EH (cell line): ENCODE measurements at regions not wholly inside any gene's neighbourhood (a gene's known extent, or its start where the extent isn't known, plus 50 kb on each side); places are given as distances from the start of the nearest gene placed in this dataset.

ENCODE experiments used
- DNase-seq: peaks from one replicate; pipeline ENCODE4 v3.0.0-alpha.2; 2015; ENCODE audit warnings: low read depth

GRCh38 chr2:71791501-71792135, 338.3 kb downstream of the DYSF start:
- no peak for DNase-seq

DNA sequence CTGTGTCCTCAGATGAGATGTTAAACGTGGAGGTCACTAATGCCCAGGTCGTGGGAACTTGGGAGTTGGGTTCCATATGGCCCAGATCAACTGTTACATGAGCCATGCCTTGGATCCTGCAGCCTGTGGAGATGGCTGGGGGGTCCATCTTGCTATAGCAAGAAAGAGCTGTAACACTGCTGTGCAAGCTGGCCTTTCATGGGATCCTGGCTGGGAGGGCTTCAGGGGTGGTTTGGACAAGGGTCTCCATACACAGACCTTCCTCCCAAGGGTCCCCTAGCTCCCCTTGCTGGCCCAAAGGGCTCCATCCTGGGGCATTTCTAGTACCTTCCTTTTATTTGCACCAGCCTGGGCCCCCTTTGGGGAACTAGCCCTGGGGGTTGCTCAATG, 337.7 kb downstream of the DYSF start:
- no peak for DNase-seq

GRCh38 chr2:71790226-71791060, 337.1 kb downstream of the DYSF start:
- DNase-seq, result no peak

DNA sequence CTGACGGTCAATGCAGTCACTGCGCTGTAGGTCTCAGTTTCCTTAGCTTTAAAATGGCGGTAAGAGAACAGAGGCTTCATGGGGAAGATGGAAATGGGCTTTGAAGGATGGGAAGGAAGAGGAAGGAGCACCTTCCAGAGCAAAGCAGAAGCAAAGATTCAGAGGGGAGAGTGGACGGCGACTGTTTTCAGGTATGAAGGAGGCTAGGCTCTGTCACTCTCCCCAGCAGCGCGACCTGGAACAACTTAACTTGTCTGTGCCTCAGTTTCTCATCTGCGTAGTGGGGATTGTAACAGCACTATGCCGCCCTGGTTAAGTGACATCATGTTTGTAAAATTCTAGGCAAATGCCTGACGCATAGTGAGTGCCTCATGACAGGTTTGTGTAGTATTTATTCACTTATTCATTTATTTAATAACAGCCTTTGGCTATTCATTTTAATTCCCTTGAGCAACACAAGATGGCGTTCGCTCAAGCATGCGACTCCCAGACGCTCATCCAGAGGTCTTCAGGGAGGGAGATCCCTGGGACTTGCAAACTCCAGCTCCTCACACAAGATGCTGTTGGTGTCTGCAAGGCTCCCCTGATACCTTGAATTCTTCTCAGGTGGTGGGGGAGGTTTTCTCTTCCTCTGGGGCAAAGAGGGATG, 336.3 kb downstream of the DYSF start:
- DNase-seq, result peak; percentile 49

DNA sequence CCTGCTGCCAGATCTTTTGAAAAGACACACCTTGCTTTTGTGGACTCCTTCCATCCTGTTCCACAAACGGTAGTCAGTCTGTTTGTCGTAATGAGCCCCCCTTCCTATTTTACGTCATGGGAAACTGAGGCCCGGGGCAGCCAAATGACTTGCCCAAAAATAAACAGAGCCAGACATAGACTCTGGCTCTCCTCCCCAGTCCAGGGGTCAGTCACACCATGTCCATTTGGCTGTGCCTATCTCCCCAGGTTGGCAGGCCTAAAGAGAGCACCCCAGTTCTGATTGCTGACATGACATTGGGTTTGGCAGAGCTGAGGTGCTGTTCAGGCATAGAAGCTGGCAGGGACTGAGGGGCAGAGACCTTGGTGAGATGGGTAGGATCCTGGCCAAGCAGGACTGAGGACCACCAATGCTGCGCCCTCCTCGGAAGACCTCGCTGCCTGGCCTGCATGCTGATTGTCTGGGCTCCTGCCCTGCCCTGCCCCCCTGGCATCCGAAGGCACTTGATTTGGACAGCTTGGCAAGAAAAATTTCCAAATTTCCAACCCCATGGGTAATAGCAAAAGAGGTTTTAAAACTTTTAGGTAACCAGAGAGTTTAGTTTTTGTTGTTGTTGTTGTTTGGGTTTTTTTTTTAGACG, 335.4 kb downstream of the DYSF start:
- no peak for DNase-seq

DNA sequence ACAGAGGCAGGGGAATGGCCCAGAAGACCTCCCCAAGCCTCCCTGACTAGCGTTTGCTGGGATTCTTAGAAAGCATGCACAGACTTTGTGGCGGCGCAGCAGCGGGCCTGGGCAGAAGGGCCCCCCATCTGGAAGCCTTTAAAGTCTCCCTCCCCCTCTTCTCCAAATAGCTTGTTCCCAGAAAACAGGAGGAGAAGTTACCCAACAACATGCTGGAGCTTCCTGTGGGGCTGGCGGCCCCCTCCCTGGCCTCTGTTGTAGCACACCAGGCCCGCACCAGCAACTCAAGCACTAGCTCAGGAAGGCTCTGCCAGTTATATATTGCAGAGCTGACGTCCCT, 334.8 kb downstream of the DYSF start:
- peak; percentile 27 for DNase-seq

- DNase-seq, result peak; percentile 80
Observed at GRCh38 chr2:71787476-71788185, 334.3 kb downstream of the DYSF start.

GRCh38 chr2:71787108-71787415, 333.7 kb downstream of the DYSF start:
- DNase-seq, result no peak

DNA sequence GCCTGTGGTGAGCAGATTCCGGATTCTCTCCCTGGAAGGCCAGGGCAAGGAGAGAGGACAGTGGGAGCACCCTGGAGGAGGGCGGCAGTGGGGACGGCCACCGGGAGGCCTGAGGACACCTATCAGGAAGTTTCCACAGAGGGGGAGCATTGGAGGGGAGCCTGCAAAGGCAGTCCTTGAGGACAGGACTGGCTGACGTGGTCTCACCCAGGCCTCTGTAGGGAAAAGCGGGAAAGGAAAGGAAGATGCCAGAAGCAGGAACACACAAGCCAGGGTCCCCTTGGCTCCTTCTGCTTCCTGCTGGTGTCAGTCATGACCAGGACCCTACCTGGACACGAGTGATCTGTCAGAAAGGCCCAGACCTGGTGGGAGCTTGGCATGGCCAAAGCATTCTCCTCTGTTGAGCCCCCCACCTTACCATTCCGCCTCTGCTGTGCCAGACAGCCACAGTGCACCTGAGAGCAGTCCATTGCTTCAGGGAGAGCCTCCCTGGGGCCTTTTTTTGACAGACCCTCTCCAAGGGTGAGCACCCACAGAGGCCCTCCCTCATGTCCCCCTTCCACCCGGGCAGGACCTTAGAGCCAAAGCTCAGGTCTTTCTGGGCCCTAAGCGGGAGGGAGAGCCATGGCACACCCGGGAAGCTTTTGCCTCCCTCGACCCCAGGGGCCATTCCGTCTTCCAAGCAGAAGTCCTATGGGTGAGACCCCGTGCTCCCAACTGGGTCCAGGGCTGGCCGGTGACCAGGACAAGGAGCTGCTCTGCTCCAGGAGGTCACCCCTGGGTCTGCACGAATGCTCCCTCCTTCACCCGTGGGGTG, 333.1 kb downstream of the DYSF start:
- no peak for DNase-seq

DNA sequence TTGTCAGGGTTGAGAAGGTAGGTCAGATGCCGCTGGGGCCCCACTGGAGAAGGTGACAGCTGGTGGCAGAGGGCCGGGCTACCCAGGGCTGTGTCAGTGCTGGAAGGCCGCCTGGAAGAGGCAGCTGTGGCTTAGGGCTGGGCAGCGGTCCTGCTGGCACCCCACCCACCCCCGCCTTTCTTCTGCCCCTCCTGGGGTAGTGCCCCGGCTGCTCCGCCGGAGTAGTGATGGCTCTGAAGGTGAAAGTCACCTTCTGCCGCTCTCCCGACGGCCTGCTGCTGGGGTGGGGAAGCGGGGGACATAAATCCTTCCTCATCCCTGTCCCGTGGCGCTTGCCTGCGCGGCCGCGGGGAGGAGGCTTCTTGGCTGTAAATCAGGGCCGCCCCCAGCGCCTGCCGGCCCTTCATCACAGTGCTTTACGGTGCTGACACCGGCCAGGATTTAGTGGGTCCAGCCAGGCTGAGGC, 332.2 kb downstream of the DYSF start:
- no peak for DNase-seq

DNA sequence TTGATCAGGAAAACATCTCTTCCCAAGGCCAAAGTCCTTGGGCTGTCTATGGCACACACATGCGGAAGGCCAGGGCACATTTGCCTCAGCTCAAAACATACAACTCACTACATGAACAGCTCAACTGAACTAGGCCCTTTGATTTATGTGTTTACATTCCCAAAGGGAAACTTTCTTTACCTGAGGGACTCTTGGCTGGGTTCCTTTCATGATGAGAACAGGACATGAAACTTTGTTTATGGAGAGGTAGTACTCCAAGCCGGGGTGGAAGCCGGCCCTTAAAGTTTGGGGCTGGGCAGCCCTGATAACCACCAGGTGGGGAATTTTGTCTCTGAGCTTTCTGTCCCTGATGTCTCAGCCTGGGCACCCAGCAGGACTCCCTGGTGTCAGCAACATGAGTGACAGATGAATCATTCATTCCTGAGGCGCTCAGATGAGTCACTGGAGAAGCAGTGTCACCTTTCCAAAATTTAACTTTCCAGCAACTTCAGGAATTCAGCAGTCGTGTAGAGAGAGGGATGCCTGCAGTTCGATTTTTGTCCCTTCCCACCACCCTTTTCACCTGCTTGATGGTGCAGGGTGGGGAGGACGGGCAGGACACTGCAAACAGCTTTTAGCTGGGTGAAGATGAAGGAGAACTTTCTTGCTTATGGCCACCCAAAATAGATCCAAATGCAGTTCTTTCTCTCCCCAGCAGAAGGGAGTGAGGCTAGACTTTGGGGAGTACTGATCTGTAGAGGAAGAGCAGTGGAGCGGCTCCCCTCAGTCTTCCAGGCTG, 331.6 kb downstream of the DYSF start:
- DNase-seq, result peak; percentile 81

DNA sequence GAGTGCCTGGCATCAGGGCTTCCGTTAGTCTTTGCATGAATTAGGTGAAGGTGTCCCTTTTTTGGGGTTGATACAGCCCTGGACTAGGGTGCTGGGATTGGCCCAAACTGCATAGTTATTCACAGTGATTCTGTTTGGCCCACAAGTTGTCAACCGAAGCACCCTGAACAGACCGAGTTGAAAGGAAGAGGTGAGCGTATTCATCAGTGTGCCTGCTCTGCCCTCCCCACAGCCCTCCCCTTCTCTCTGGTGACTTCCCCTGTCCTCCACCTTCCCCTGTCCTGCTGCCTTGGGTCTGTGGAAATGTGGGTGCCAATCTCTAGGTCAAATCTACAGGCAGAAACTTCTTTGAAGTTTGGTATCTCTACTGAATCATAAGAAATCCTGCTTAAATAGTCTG, 330.5 kb downstream of the DYSF start:
- DNase-seq, result no peak

GRCh38 chr2:71783215-71783614, 329.9 kb downstream of the DYSF start:
- DNase-seq, result peak; percentile 66

DNA sequence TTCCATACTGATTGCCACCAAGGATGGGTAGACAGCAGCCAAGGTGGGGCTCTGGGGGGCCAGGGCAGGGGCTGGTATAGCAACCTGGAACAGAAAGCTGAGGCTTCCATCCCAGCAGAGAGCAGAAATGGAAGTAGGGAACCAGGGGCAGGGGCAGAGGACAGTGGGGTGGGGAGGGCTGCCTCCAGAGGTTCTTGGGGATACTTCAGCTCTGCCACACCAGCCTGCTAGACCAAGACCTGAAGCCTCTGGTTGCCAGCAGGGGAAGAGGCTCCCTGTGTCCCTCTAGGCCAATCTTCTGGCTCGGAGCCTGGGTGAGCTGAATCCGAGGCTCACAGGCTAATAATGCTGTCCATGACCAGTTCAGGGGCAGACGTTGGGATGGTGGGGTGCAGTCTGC, 329.0 kb downstream of the DYSF start:
- DNase-seq, result no peak

DNA sequence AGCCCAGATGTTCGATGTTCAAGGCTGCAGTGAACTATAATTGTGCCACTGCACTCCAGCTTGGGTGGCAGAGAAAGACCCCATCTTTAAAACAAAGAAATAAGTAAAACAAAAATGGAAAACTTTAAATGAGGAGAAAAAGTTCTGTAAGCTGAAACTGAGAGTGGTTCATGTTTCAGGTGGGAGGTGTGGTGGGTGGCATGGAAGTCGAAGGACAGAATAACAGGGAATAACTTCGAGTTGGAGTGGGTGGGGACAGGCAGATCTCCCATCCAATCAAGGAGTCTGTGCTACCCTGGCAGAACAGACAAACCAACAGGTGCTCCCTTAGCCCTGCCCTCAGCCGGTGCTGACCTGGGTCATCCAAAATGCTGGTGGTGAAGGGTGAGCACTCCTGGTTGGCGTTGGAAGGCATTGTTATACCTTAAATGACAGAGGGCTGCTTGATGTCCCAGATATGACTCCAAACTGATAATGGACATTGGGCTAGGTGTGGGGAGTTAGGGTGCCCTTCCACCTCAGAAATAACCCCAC, 328.4 kb downstream of the DYSF start:
- no peak for DNase-seq

DNA sequence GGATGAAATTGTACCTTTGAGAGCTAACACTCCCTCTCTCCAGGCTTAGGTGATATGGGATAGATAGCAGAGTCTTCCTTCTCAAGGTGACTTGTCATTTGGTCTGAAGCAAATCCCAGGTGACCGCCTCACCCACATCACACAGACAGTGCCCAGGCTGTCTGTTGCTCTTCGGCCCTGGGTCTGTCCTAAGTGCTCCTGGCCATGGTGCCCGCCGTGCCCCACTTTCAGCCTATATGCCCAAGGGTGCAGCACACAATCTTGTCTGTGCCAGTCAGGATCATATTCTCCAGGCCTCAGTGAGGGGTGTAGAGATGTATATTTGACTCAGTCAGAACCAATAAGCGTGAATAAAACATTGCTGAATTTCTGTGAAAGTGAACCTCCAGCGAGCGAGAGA, 326.8 kb downstream of the DYSF start:
- no peak for DNase-seq

GRCh38 chr2:71779774-71780105, 326.4 kb downstream of the DYSF start:
- no peak for DNase-seq

- peak; percentile 39 for DNase-seq
Observed at GRCh38 chr2:71778936-71779773, 325.8 kb downstream of the DYSF start.

DNA sequence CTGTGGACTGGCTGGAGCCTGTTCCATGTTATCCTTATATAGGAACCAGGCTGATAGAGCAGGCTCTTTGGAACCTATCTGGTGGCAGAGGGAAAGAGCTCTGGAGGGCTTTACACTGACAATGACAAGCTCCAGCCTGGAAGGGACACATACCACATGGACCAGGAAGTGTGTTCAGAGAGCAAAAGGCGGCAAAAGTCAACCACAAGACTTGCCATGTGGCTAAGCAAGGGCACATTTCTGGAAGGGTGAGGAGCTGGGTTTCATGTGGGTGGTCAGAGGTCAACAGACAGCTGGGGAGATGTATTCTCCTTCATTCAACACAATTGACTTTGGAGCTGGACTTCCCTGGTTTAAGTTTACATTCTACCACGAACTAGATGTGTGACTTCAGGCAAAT, 325.2 kb downstream of the DYSF start:
- DNase-seq, result no peak

DNA sequence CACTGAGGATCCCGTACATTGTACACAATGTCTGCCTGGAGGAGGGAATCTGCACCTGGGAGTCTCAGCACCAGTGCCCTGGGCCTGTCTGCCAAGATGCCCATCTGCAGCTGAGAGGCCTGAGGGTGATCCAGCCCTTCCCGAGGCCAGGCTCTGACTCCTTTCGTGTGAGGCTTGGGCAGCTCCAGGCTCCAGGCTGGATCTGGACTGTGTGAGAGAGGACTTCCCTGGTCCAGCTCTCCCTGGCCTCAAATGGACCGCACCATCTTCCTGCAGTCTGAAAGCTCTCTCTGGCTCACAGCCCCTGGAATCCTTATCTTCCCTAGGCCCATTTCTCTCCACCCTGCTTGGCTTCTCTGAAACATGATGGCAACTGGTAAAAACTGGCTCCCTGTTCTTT, 324.6 kb downstream of the DYSF start:
- no peak for DNase-seq
